ENCODE measurements at regions not wholly inside any gene's neighbourhood (a gene's known extent, or its start where the extent isn't known, plus 50 kb on each side); places are given as distances from the start of the nearest gene placed in this dataset.
"Not testable (repeated sequence)": the region's sequence is repeated elsewhere in the genome, so short reads cannot be mapped to it uniquely, and the experiment has no call there.

GRCh38 chr3:104347291-104347690 is 1019.4 kb upstream of the ALCAM start:
- DNase-seq: no peak

DNA sequence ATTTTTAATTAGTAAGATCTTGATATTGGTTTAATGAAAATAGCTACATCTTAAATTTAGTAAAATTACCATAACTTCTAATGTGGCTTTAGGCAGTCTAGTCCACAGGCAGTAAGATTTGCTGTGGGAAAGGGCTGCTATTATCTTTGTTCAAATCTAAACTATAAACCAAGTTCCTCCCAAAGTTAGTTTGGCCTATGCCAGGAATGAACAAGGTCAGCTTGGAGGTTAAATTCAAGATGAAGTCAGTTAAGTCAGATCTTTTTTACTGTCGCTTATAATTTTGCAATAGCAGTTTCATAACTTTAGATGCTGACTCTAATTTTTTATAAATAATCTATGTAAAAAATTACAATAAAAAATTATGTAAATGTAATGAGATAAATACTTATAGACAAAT is 1016.9 kb upstream of the ALCAM start:
- no peak for DNase-seq

- no peak for DNase-seq
Measured at GRCh38 chr3:104353951-104354350, 1012.8 kb upstream of the ALCAM start.

DNA sequence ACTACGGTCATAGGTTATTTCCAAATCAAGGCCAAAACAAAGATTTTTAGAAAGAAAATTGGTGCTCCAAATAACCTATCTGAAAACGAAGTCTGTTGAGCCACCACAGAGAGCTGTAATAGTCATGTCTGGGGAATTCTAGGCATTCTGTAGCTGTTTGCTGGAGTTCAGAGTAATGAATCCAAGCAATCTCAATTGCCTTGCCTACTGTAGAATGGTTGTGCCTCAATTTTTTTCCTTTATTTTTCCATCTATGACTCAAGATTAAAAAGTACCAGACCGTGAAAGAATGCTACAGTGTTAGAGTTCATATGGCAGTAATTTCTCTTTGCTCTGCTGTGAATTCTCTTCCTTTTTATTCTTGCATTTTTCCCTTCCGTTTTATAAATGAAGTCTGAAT is 1007.2 kb upstream of the ALCAM start:
- no peak for DNase-seq

GRCh38 chr3:104360038-104360437 is 1006.7 kb upstream of the ALCAM start:
- no peak for DNase-seq

GRCh38 chr3:104361748-104362147 is 1005.0 kb upstream of the ALCAM start:
- not testable (repeated sequence) for DNase-seq

GRCh38 chr3:104362319-104362718 is 1004.4 kb upstream of the ALCAM start:
- no peak for DNase-seq

DNA sequence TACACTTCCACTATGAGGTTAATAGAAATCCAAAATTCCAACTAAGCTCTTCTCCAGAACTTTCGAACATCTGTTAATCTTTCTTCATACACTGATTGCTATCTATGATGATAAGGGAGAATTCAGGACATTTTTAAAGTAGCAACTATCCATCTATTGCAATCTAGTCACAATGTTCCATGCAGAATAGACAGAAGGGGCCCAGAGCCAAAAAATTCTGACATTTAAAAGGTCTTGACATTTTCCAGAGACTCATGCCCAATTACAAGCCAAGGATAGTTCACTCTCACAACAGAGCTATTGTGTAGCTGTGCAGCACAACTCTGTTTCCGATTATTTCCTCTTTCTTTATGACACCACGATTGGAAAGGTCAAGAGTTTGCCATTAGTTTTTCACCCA is 999.7 kb upstream of the ALCAM start:
- DNase-seq: no peak

- no peak for DNase-seq
Measured at GRCh38 chr3:104368760-104369159, 997.9 kb upstream of the ALCAM start.

GRCh38 chr3:104385421-104385820 is 981.3 kb upstream of the ALCAM start:
- no peak for DNase-seq

GRCh38 chr3:104388619-104389018 is 978.1 kb upstream of the ALCAM start:
- DNase-seq: no peak

DNA sequence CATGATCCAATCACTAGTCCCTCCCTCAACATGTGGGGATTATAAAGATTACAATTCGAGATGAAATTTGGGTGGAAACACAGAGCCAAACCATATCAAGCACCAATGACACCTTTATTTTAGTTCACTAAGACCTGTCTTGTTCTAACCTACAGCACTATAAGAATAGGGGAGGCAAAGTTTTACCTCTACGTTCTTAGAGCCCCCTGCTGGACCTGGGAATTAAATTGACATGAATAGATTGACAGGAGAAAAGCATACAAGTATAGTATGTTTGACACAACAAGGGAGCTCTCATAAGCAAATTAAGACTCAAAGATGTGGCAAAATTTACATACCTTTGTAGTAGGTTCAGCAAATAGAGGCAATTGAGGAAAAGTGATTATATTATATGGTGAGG is 974.4 kb upstream of the ALCAM start:
- no peak for DNase-seq

DNA sequence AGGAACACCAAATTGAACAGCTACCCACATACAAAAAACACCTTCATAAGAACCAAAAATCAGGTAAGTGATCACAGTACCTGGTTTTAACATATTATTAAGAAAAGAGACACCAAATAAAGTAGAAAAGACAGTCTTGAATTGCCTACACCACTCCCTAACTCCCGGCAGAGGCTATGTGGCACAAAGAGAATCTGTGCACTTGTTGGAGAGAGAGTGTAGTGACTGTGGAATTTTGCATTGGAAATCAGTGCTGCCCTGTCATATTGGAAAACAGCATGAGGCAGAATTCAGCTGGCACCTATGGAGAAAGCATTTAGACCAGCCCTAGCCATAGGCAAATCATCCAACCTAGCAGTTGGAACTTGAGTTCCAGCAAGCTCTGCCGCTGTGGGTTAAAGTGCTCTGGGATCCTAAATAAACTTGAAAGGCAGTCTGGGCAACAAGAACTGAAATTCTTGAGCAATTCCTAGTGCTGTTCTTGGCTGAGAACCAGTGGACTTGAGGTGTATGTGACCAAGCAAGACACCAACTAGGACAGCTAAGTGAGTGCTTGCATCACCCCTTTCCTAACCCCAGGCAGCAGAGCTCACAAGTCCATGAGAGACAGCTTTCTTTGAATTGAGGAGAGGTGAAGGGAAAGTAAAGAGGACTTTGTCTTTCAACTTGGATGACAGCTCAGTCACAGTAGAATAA is 969.6 kb upstream of the ALCAM start:
- DNase-seq: no peak

- DNase-seq: no peak
Measured at GRCh38 chr3:104397713-104398112, 969.0 kb upstream of the ALCAM start.

GRCh38 chr3:104402902-104403301 is 963.8 kb upstream of the ALCAM start:
- DNase-seq: no peak

DNA sequence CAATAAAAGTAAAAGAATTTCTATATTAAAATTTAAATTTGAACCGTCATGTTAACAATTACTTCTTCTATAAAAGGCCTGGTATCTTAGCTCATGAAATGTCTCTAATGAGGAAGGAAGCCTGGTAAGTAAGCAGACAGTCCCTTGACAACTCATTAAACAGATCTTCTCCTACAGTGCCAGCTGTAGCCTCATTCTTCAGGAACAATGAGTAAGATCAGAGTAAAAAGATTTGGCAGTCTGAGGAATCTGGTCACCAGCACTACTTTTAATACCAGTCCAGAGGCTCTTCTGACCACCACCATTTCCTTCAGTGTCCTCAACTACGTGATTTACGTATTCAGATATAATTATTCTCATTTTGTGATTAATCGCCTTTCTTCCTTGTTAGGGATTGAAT is 955.0 kb upstream of the ALCAM start:
- DNase-seq: no peak

GRCh38 chr3:104412608-104413580 is 953.8 kb upstream of the ALCAM start:
- DNase-seq: no peak

DNA sequence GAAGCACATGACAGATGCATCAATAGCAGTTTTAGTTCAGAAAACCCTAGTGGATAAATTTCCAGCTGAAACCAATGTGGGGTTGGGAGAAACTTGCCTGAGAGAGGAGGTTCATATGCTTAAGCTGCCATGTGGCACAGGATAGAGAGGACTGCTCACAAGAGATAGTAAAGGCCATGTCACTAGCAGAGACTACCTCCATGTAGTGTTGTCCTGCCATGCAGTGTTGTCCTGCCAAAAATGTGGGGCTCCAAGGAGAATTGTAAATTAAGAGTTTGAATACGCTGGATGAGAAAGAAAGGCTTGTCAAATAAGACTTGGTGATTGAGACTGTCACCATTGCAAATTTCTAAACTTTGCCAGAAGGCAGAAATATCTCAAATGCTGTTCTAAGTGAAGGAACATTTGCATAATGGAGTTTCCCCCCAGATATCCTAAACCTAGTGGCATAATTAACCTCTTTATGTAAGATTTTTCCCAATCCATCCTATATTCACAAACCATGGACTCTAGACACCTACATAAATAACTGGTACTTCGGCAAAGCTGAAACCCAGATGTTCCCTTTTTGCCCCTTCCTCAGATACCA is 938.3 kb upstream of the ALCAM start:
- no peak for DNase-seq

DNA sequence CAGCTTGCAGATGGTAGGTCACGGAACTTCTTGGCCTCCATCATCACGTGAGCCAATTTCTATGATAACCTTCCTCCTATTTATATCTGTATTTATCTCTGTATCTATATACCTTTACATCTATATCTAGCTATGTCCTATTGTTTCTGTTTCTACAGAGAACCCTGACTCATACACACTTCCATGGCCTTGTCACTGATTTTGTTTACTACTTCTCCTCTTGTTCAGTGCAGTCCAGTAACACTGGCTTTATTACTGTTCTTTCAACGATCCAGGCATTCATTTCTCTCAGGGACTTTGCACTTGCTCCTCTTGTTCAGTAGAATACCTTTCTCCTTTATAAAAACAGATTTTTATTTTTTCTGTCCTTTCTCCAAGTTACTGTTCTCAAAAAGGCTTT is 937.0 kb upstream of the ALCAM start:
- DNase-seq: no peak

GRCh38 chr3:104436506-104436905 is 930.2 kb upstream of the ALCAM start:
- DNase-seq: no peak

DNA sequence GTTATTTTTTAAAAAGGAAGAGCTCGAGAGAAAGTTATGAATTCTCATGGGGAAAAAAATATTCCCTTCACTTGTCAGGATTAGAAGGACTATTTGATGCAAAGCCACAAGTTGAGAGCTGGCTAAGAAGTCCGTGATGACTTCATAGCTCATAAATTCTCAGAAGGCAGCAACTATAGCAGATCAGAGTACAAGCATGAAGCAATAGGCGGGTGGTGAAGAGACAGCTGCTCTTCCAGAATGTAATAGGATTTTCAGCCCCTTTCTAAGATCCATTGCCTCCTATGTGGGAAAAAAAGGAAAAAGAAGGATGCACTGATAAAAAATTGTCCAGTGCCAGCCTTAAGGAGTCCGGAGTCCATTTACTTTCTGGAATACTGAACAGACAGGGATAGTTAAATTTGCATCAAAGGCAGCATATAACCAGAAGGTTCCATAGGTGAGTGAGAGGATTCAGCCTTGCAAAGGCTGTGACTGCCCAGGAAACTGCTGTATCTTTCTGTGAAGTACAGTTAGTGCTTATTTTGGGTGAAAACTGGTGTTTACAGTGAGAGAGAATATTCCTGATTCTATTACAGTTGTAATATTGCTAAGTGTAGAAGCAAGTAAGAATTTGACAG is 929.5 kb upstream of the ALCAM start:
- no peak for DNase-seq

DNA sequence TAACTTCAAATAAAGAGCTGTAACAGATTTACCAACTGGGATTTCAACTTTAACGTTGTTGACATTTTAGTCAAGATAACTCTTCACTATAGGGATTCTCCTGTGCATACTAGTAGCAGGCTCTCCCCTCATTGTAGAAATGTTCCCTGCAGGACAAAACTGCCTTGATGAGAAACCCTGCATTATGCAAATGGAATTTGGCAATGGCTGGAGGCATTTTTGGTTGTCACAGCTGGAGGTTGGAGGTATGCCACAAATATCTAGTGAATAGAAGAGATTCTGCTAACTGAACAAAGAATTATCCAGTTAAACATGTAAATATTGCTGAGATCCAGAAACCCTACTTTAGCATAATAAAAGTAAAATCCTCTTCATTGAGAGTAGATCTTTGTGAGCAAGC is 928.8 kb upstream of the ALCAM start:
- no peak for DNase-seq

DNA sequence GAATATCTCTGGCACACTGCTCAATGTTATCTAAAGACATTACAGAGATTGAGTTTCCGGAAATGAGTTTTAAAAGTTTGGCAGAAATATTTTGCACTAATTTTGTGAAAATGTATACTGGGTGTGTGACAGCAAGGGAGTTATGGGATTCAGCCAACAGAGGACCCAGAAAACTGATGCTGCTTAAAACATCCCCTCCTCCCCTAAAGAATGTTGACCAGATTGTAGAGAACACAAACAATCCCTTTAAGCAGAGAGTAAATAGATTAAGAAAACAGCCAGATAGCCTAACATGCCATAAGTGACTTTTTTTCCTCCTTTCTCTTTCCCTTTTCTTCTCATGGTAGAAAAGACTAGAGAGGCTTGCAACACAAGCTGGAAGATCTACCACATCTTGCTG is 928.0 kb upstream of the ALCAM start:
- DNase-seq: no peak

Measured in bone marrow (tissue), 2 donors.